GM12878 (cell line): ENCODE measurements at regions not wholly inside any gene's neighbourhood (a gene's known extent, or its start where the extent isn't known, plus 50 kb on each side); places are given as distances from the start of the nearest gene placed in this dataset.

Experiments used
- ATAC-seq: fragments of 200-7000 bp; cut with Tn5 transposase; 3 replicates; pipeline ENCODE4 v1.9.1; 2020; ENCODE audit warnings: mild to moderate bottlenecking, moderate library complexity
- BruUV-seq: library from RNA; stranded (reverse); fragments of 400-500 nt; replicated peaks from 2 replicates; lab custom pipeline; 2021; lab: Mats Ljungman, UMichigan
- CTCF ChIA-PET: fragments of 300-600 bp; sonication (Branson Sonifier 250); formaldehyde crosslinking; extraction: SDS; loops from one replicate; lab custom pipeline; 2021; ENCODE audit warnings: inconsistent platforms; lab: Yijun Ruan, JAX
- POLR2A ChIA-PET: fragments of 350-600 bp; formaldehyde crosslinking; extraction: SDS; loops from one replicate; lab custom pipeline; 2021; ENCODE audit warnings: inconsistent platforms; lab: Charles Lee
- RAD21 ChIA-PET: fragments of 300-600 bp; sonication (Branson Sonifier 250); formaldehyde crosslinking; loops from one replicate; lab custom pipeline; 2023; ENCODE audit warnings: antibody characterized with exemption; ENCODE audit not compliant: unreplicated experiment; lab: Charles Lee
- SMC1A ChIA-PET: fragments of 300-600 bp; sonication (Branson Sonifier 250); formaldehyde crosslinking; loops from one replicate; lab custom pipeline; 2023; ENCODE audit not compliant: unreplicated experiment, uncharacterized antibody; lab: Charles Lee
- DNase-seq: peaks from one replicate; pipeline ENCODE4 v3.0.0-alpha.2; 2011; ENCODE audit warnings: low read depth, low spot score
- FAIRE-seq: peaks from 3 replicates; lab custom pipeline; 2011; peaks lifted over from hg19 to GRCh38; lab: Jason Lieb, UNC
- H2AFZ ChIP-seq: 2 replicates; pipeline ENCODE4 v1.6.0; 2011; ENCODE audit warnings: low read depth, low read length, control low read depth; ENCODE audit not compliant: control insufficient read depth
- H3K27ac ChIP-seq: 2 replicates; pipeline ENCODE4 v1.5.1; 2011; ENCODE audit warnings: control low read depth; ENCODE audit not compliant: control insufficient read depth, insufficient read depth
- H3K27me3 ChIP-seq, 2 experiments: replicated peaks in 1 of 2; 2 replicates each; pipeline versions ENCODE4 v1.6.0 to v1.6.1; 2011; ENCODE audit warnings: low read length in 1 of 2; ENCODE audit not compliant: control insufficient read depth in 2 of 2, insufficient read depth in 2 of 2
- H3K36me3 ChIP-seq, 2 experiments: 2 replicates each; pipeline ENCODE4 v1.5.1; 2011; ENCODE audit warnings: low read length in 1 of 2; ENCODE audit not compliant: control insufficient read depth in 2 of 2, insufficient read depth in 2 of 2
- H3K4me1 ChIP-seq: 2 replicates; pipeline ENCODE4 v1.6.1; 2011; ENCODE audit warnings: mild to moderate bottlenecking, low read length, moderate library complexity, mixed read lengths; ENCODE audit not compliant: control insufficient read depth, insufficient read depth
- H3K4me2 ChIP-seq: 2 replicates; pipeline ENCODE4 v1.6.0; 2011; ENCODE audit warnings: control low read depth; ENCODE audit not compliant: control insufficient read depth, insufficient read depth
- H3K4me3 ChIP-seq: fragments of 200-600 bp; sonication (generic); 2 replicates; pipeline ENCODE4 v1.5.1; 2016
- H3K79me2 ChIP-seq: 2 replicates; pipeline ENCODE4 v1.6.0; 2011; ENCODE audit warnings: low read length; ENCODE audit not compliant: control insufficient read depth, insufficient read depth
- H3K9ac ChIP-seq: 2 replicates; pipeline ENCODE4 v1.8.0; 2011; ENCODE audit warnings: low read length, control low read depth, mixed read lengths; ENCODE audit not compliant: control insufficient read depth, insufficient read depth
- H3K9me3 ChIP-seq: replicated peaks from 3 replicates; pipeline ENCODE4 v1.5.1; 2011; ENCODE audit warnings: mild to moderate bottlenecking, low read length; ENCODE audit not compliant: control insufficient read depth, insufficient read depth
- H4K20me1 ChIP-seq: 2 replicates; pipeline ENCODE4 v1.6.0; 2011; ENCODE audit not compliant: control insufficient read depth, insufficient read depth
- BRCA1 ChIP-seq: IDR thresholded peaks from 2 replicates; pipeline ENCODE4 v1.6.1; 2011; ENCODE audit warnings: low read depth, low read length, improper control_type of control experiment
- CHD1 ChIP-seq: IDR thresholded peaks from 2 replicates; pipeline ENCODE4 v1.6.1; 2012; ENCODE audit warnings: low read depth, low read length, improper control_type of control experiment
- E4F1 ChIP-seq: fragments of 450-650 bp; IDR thresholded peaks from 2 replicates; pipeline ENCODE4 v1.6.1; 2018; ENCODE audit warnings: borderline replicate concordance, mild to moderate bottlenecking; ENCODE audit not compliant: partially characterized antibody
- EZH2 ChIP-seq: IDR thresholded peaks from 2 replicates; pipeline ENCODE4 v1.6.1; 2012; ENCODE audit warnings: low read depth, mild to moderate bottlenecking, control low read depth, inconsistent platforms, low read length, borderline replicate concordance; ENCODE audit not compliant: control insufficient read depth
- FOXM1 ChIP-seq: IDR thresholded peaks from 2 replicates; pipeline ENCODE4 v1.6.1; 2012; ENCODE audit warnings: low read depth, mild to moderate bottlenecking, inconsistent platforms, low read length, moderate library complexity
- KDM1A ChIP-seq: fragments of 200-600 bp; sonication (generic); IDR thresholded peaks from 2 replicates; pipeline ENCODE4 v1.6.1; 2016; ENCODE audit warnings: borderline replicate concordance
- MYB ChIP-seq: fragments of 150-350 bp; IDR thresholded peaks from 2 replicates; pipeline ENCODE4 v1.6.1; 2014; ENCODE audit warnings: mild to moderate bottlenecking, low read depth, low read length, borderline replicate concordance
- NFYB ChIP-seq: IDR thresholded peaks from 2 replicates; pipeline ENCODE4 v1.6.1; 2011; ENCODE audit warnings: low read depth, mild to moderate bottlenecking, low read length, improper control_type of control experiment, moderate library complexity; ENCODE audit not compliant: insufficient read depth
- RAD21 ChIP-seq: IDR thresholded peaks from 2 replicates; pipeline ENCODE4 v1.6.1; 2011; ENCODE audit warnings: mild to moderate bottlenecking, low read depth, low read length, moderate library complexity; ENCODE audit not compliant: insufficient read depth
- RBBP5 ChIP-seq: fragments of 200-600 bp; sonication (generic); conservative IDR thresholded peaks from 2 replicates; pipeline ENCODE4 v1.6.1; 2016
- SKIL ChIP-seq: fragments of 450-650 bp; IDR thresholded peaks from 2 replicates; pipeline ENCODE4 v1.6.1; 2017; ENCODE audit warnings: mild to moderate bottlenecking, low read depth, inconsistent platforms; ENCODE audit not compliant: poor library complexity, severe bottlenecking
- SP1 ChIP-seq: IDR thresholded peaks from one replicate; pipeline ENCODE4 v1.6.1; 2011; ENCODE audit warnings: low read depth, low read length
- SUPT20H ChIP-seq: IDR thresholded peaks from 2 replicates; pipeline ENCODE4 v1.6.1; 2011; ENCODE audit warnings: low read depth, mild to moderate bottlenecking, low read length, moderate library complexity, borderline replicate concordance; ENCODE audit not compliant: control insufficient read depth
- TCF12 ChIP-seq: IDR thresholded peaks from 2 replicates; pipeline ENCODE4 v1.6.1; 2011; ENCODE audit warnings: low read depth, mild to moderate bottlenecking, low read length
- ZNF217 ChIP-seq: fragments of 450-650 bp; IDR thresholded peaks from 2 replicates; pipeline ENCODE4 v1.6.1; 2017; ENCODE audit warnings: antibody characterized with exemption, mild to moderate bottlenecking
- ZSCAN29 ChIP-seq: fragments of 450-650 bp; IDR thresholded peaks from 2 replicates; pipeline ENCODE4 v1.6.1; 2017; ENCODE audit warnings: mild to moderate bottlenecking, moderate library complexity
- WGBS: methylation state at CpG from one replicate; pipeline ENCODE4 v1.1.6; 2016; ENCODE audit warnings: low lambda C conversion rate; ENCODE audit not compliant: insufficient replicate concordance, insufficient coverage; ENCODE audit errors: missing lambda C conversion rate; 5-methylcytosine and 5-hydroxymethylcytosine counted together
- in situ Hi-C: fragments of 300-500 bp; cut with MboI; formaldehyde crosslinking; loops from 9 replicates; pipeline ENCODE4 v1.14.3; 2018; ENCODE audit warnings: mixed read lengths
- intact Hi-C: fragments of 100-400 bp; cut with micrococcal nuclease; formaldehyde crosslinking; loops from one replicate; pipeline ENCODE4 v1.14.2; 2022; ENCODE audit not compliant: unreplicated experiment

- intact Hi-C loops, result no loop called here
- ChIA-PET POLR2A (interaction anchor here (0.5 kb wide), 1 partner anchor 9 kb away, joined by 7 read pairs; no protein-coding TSS in a partner anchor), RAD21 (no interaction called here), CTCF (no interaction called here), SMC1A (interaction anchor here (0.5 kb wide), 1 partner anchor 308 kb away, joined by 3 read pairs; no protein-coding TSS in a partner anchor)
- TF ChIP-seq EZH2, result no peak
- TF ChIP-seq NFYB, result no peak
- TF ChIP-seq RAD21, result no peak
- TF ChIP-seq E4F1, result no peak
- no peak for TF ChIP-seq MYB
- FAIRE-seq (no peak), DNase-seq (no peak), ATAC-seq (no peak)
- H3K9ac ChIP-seq, result no peak overlapping the region
- no peak overlapping the region for H3K27ac ChIP-seq
- H3K4me3 ChIP-seq, result no peak overlapping the region
- H4K20me1 ChIP-seq, result no peaks in the 10 kb centered on the region
- no peak overlapping the region for H2AFZ ChIP-seq
- no peaks in the 10 kb centered on the region for H3K36me3 ChIP-seq
- BruUV-seq, result no TSS peak
- no peaks in the 10 kb centered on the region for H3K79me2 ChIP-seq
- no peaks in the 10 kb centered on the region for H3K27me3 ChIP-seq
- in situ Hi-C loops, result no loop called here
- no peak overlapping the region for H3K4me2 ChIP-seq
- no peaks in the 10 kb centered on the region for H3K4me1 ChIP-seq
- H3K9me3 ChIP-seq, result no peaks in the 10 kb centered on the region
These were observed 158.9 kb upstream of the FOXK1 start for GRCh38 chr7:4523219-4523618.

- in situ Hi-C loops, result no loop called here
- Histone ChIP-seq H3K4me3 (no peak overlapping the region), H3K36me3 (no peaks in the 10 kb centered on the region), H3K9me3 (no peaks in the 10 kb centered on the region), H3K4me2 (no peak overlapping the region), H3K79me2 (no peaks in the 10 kb centered on the region), H3K27me3 (no peaks in the 10 kb centered on the region), H3K27ac (no peak overlapping the region), H3K4me1 (no peaks in the 10 kb centered on the region), H4K20me1 (no peaks in the 10 kb centered on the region), H3K9ac (no peak overlapping the region), H2AFZ (no peak overlapping the region)
- ATAC-seq (no peak), DNase-seq (no peak), FAIRE-seq (no peak)
- intact Hi-C loops, result no loop called here
- ChIA-PET POLR2A (no interaction called here), RAD21 (no interaction called here), CTCF (no interaction called here), SMC1A (interaction anchor here (0.5 kb wide), 1 partner anchor 307 kb away, joined by 3 read pairs; no protein-coding TSS in a partner anchor)
- no TSS peak for BruUV-seq
- WGBS, result 46% methylated on average over 6 of the region's 6 CpGs
- TF ChIP-seq SP1, result no peak
- TF ChIP-seq FOXM1, result no peak
- TF ChIP-seq KDM1A, result no peak
- TF ChIP-seq RBBP5, result no peak
- no peak for TF ChIP-seq BRCA1
- no peak for TF ChIP-seq SKIL
- TF ChIP-seq SUPT20H, result no peak
- TF ChIP-seq ZSCAN29, result no peak
- TF ChIP-seq CHD1, result no peak
- TF ChIP-seq ZNF217, result no peak
- TF ChIP-seq TCF12, result no peak
These were observed 158.2 kb upstream of the FOXK1 start for GRCh38 chr7:4523873-4524272.
